Epithelial cell of proximal tubule (primary cell): ENCODE measurements at regions not wholly inside any gene's neighbourhood (a gene's known extent, or its start where the extent isn't known, plus 50 kb on each side); places are given as distances from the start of the nearest gene placed in this dataset.

Source experiments
- DNase-seq: peaks from one replicate; pipeline ENCODE4 v3.0.0-alpha.2; 2011; ENCODE audit warnings: low read depth
- H3K4me3 ChIP-seq: 2 replicates; pipeline ENCODE4 v1.5.1; 2011; ENCODE audit warnings: low read depth, mild to moderate bottlenecking, low read length
- CTCF ChIP-seq: conservative IDR thresholded peaks from 2 replicates; pipeline ENCODE4 v1.5.1; 2012; ENCODE audit warnings: low read depth, mild to moderate bottlenecking, low read length

DNA sequence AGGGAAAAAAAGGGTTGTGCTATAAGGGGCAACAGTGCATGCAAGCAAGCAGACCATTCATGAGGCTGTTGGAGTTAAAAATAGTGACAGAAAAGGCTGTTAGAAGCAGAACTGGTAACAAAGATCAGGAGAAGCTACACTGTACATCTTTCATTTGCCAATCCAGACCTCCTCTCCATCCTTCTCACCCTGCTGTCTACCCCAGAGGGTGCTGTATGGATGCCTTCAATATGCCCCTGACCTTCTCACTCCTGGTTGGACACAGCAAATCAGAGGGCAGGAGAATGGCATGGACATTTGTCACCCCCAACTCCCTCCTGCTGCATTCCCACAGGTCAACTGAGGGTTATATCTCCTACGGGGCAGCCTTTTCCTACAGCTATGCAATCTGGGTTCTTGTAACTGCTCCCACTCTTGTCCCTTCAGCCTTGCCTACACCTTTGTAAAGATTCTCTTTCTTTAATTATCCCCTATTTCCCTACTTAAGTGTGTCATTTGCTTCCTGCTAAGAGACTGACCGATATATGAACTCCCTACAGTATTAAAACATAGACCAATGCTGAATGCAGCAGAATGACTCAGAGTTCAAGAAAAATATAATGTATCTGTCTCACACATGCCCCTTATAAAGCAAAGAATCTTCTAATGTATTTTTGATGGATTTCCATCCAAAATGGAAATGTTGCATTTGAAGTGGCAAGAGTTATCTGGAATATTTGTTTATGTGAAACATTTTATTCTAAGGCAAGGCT, 169.2 kb upstream of the NCKAP5 start:
- TF ChIP-seq CTCF = no peak
- DNase-seq = no peak
- no peak overlapping the region for H3K4me3 ChIP-seq

GRCh38 chr2:133739039-133739438, 170.8 kb upstream of the NCKAP5 start:
- no peak for DNase-seq
- TF ChIP-seq CTCF = no peak
- no peak overlapping the region for H3K4me3 ChIP-seq

DNA sequence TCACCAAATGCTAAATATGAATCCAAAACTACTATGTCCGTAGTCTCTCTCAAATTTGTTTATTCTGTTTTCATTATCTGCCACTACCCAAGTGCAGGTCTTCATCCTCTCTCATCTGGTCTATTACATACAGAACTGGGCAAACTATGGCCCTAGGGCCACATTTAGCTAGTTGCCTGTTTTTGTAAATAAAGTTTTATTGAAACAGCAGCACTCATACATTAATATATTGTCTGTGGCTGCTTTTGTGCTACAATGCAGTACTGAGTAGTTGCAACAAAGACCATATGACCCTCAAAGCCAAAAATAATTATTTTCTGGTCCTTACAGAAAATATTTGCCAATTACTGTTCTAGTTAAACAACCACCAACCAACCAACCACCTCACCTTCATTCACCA, 172.2 kb upstream of the NCKAP5 start:
- no peak for TF ChIP-seq CTCF
- no peak overlapping the region for H3K4me3 ChIP-seq
- DNase-seq = no peak

DNA sequence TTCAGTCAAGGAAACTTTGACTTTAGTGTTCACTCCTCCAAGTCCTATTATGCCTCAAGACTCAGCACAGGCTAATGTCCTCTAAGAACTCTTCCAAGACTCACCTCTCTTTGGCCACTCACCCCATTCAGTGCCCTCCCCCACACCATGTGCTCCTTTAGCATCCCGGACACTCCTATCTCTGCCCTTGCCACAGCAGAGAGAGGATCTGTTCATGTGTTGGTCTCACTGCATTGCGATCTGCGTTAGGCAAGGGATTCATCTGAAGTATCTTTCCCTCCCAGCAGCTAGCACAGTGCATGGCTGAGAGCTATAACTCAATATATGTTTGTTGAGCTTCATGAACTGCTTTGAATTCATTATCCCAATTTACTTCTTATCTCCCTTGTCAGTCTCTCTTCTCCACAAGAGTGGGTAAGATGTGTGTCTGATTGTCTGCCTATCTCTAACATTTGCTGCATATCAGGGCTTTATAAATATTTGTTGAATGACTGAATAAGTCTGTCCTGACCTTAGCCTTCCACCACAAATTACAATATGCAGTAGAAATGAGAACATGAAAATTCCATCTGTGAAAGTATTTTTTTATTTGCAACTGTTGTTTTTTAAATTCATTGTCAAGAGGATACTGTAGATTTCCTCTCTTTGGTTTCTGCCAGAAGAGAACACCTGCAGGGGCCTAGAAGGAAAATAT, 179.9 kb upstream of the NCKAP5 start:
- no peak for DNase-seq
- no peak for TF ChIP-seq CTCF
- H3K4me3 ChIP-seq = no peak overlapping the region

DNA sequence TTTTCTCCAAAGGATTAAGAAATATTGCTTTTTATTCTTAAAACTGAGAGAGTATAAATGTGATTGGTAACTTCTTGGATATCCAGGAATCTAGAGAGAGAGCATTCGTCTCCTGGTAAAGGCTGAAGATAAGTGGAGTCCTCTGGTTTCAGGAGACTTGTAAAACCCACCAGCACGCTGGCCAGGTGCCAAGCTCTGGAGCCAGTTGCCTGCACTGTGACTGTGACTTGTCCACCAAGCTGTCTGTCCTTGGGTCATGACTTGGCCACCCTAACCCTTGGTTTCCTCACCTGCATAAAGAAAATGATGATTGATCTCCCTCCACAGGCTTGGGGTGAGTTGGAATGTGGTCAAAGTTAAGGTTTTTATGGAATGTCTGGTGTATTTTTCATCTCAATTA, 185.4 kb upstream of the NCKAP5 start:
- no peak for DNase-seq
- H3K4me3 ChIP-seq = no peak overlapping the region
- TF ChIP-seq CTCF = no peak

DNA sequence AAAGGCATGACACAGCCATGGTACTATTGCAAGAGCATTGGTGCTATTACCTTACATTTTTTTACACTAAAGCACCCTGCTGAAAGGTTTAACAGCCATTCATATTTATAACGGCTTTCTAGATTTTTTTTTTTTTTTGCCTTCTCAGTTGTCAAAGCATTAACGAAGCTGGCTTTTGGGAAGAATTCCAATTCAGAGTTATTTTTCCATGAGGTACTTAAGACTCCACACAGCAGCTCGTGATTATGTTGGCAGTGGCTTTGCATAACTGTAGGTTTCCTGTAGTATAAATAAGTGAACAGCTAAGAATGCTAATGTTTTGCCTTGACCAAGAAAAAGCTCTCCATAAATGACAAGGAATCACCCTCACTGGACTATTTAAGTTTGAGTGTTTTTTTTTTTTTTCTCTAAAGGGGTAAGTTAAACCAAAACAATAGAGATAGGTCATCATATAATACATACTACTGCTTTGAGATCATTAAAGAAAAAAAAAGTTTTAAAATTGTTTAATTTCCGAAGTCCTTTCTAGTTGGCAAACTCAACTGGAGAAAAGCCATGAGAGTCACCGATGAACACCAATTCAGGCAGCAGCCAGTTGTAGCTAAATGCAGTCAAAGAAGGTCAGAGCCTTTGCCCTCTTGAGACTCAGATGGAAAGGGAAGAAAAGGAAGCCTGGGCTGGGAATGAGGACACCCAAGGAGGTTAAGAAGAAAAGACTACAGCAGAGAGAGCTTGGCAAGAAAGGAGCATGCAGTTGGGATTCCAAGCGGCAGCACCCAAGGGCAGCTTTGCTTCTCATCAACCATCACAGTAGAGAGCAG, 187.4 kb upstream of the NCKAP5 start:
- TF ChIP-seq CTCF = no peak
- no peak overlapping the region for H3K4me3 ChIP-seq
- no peak for DNase-seq
